H7 (cell line): ENCODE measurements at regions not wholly inside any gene's neighbourhood (a gene's known extent, or its start where the extent isn't known, plus 50 kb on each side); places are given as distances from the start of the nearest gene placed in this dataset.

Experiments used
- DNase-seq: peaks from one replicate; pipeline ENCODE4 v3.0.0; 2012
- H3K27me3 ChIP-seq: 2 replicates; pipeline ENCODE4 v1.6.0; 2011; ENCODE audit warnings: mild to moderate bottlenecking, low read length; ENCODE audit not compliant: control insufficient read depth, insufficient read depth
- H3K36me3 ChIP-seq: replicated peaks from 2 replicates; pipeline ENCODE4 v1.5.1; 2011; ENCODE audit warnings: low read length; ENCODE audit not compliant: control insufficient read depth, insufficient read depth
- H3K4me3 ChIP-seq: 2 replicates; pipeline ENCODE4 v1.5.1; 2011; ENCODE audit warnings: low read depth, mild to moderate bottlenecking, control low read depth, low read length, moderate library complexity; ENCODE audit not compliant: insufficient read depth

DNA sequence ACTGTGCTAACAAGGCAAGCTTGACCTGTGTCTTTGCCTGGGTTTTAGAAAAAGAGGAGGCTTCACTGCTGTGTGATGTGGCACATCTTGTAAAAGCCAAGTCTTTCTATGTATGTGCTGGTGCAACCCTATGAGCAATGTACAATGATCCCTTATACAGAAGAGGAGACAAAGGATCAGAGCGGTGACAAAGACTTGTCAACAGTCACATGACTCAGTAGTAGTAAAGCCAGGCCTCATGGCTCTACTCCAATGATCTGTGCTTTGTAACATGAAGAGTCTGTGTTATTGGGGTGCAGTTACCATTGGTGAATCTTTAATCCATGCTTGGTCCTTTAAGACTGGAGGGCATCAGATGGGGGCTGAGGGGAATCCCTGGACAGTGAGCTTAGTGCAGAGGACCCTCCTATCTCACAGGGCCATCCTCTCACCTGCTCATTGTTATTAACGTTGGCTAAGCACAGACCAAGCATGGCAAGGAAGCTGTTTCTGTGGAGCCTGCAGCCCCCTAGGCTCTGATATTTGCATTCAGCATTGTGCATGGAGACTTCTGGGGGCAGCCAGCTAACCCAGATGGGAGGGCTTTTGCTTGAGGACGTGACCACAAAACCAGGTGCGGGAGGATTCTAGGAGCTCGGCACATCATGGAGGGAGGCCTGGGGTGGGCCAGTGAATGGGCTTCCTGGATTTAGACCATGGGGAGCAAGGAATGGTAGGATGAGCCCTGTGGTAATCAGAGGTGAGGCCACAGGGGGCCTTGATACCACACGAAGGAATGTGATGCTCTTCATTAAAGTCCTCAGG, 308.8 kb upstream of the ZNF32 start:
- no peak for DNase-seq
- Histone ChIP-seq H3K4me3 (no peak overlapping the region), H3K36me3 (no peaks in the 10 kb centered on the region), H3K27me3 (no peaks in the 10 kb centered on the region)

DNA sequence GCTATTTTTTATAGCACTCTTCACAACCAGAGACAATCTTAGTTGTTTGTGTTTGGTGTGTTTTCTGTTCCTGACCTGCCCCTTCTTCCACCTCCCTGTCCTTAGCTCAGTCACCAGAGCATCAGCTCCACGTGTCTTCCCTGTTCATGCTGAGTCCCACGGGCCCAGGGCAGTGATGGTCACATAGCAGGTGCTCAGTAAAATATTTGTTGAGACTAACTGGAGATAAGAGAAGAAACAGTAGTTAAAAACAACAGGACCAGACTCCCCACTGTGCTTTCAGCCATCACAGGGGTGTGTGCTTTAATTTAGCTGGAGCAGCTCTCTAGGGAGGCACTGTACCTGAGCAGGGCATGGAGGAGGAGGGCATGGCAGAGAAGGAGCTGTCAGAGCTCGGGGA, 307.3 kb upstream of the ZNF32 start:
- H3K4me3 ChIP-seq = no peak overlapping the region
- H3K27me3 ChIP-seq = no peaks in the 10 kb centered on the region
- no peak for DNase-seq
- H3K36me3 ChIP-seq = no peaks in the 10 kb centered on the region

- no peak for DNase-seq
- no peaks in the 10 kb centered on the region for H3K27me3 ChIP-seq
- H3K36me3 ChIP-seq = no peaks in the 10 kb centered on the region
- no peak overlapping the region for H3K4me3 ChIP-seq
These were observed 306.4 kb upstream of the ZNF32 start for GRCh38 chr10:43955002-43955596.

- H3K4me3 ChIP-seq = no peak overlapping the region
- H3K36me3 ChIP-seq = no peaks in the 10 kb centered on the region
- no peak for DNase-seq
- no peaks in the 10 kb centered on the region for H3K27me3 ChIP-seq
These were observed 305.0 kb upstream of the ZNF32 start for GRCh38 chr10:43953672-43954071.

DNA sequence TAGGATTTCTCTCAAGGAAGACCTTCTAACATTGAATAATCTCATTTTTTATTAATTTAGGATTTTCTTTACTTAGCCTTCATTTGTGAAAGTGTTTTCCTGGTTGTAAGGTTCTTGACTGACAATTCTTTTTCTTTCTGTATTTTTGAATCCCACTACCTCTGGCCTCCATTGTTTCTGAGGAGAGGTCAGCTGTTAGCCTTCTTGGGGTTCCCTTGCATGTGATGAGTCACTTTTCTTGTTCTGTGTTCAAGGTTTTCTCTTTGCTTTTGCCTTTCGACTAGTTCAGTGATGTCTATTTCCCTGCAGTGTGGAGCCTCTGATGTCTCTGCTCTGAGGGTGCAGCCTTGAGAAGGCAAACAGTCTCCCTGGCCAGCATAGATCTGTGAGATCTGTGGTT, 304.1 kb upstream of the ZNF32 start:
- no peak for DNase-seq
- H3K36me3 ChIP-seq = no peaks in the 10 kb centered on the region
- H3K27me3 ChIP-seq = no peaks in the 10 kb centered on the region
- H3K4me3 ChIP-seq = no peak overlapping the region

DNA sequence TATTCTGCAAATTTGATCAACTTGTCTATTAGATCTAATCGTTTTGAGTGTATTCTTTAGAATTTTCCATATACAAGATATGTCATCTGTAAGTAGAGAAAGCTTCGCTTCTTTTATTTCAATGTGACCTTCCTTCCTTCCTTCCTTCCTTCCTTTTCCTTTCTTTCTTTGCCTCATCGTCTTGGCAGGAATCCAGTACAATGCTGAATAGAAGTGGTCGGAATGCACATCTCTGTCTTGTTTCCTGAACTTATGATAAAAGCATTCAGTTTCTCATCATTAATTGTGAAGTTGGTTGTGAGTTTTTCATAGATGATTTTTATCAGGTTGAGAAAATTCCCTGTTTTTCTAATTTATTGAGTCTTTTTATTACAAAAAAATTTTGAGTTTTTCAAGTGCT, 300.7 kb upstream of the ZNF32 start:
- Histone ChIP-seq H3K4me3 (no peak overlapping the region), H3K27me3 (no peaks in the 10 kb centered on the region), H3K36me3 (no peaks in the 10 kb centered on the region)
- DNase-seq = no peak

- Histone ChIP-seq H3K4me3 (no peak overlapping the region), H3K36me3 (no peaks in the 10 kb centered on the region), H3K27me3 (no peaks in the 10 kb centered on the region)
- no peak for DNase-seq
These were observed 297.8 kb upstream of the ZNF32 start for GRCh38 chr10:43946445-43946844.

DNA sequence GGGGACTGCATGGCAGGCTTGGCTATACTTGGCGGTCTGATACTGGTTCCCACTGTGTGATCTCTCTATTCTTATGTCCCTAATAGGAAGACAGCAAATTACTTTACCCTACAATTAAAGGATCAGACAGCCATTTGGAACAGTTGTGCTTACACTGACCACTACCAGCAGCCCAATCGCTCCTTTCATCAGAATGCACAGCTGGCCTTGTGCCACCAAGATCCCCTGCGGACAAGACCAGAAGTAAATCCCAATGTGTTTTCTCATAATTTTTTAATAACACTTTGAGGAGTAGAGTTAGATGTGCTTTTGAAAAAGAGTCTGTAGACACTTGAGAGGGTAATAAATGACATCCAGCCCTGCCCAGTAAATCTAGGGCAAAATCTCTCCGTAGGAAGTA, 297.2 kb upstream of the ZNF32 start:
- H3K27me3 ChIP-seq = no peaks in the 10 kb centered on the region
- no peak overlapping the region for H3K4me3 ChIP-seq
- no peaks in the 10 kb centered on the region for H3K36me3 ChIP-seq
- DNase-seq = no peak

- Histone ChIP-seq H3K27me3 (no peaks in the 10 kb centered on the region), H3K36me3 (no peaks in the 10 kb centered on the region), H3K4me3 (no peak overlapping the region)
- DNase-seq = no peak
These were observed 296.5 kb upstream of the ZNF32 start for GRCh38 chr10:43945094-43945730.

- H3K4me3 ChIP-seq = no peak overlapping the region
- H3K27me3 ChIP-seq = no peaks in the 10 kb centered on the region
- H3K36me3 ChIP-seq = no peaks in the 10 kb centered on the region
- DNase-seq = no peak
These were observed 295.9 kb upstream of the ZNF32 start for GRCh38 chr10:43944381-43945093.

- Histone ChIP-seq H3K4me3 (no peak overlapping the region), H3K36me3 (no peaks in the 10 kb centered on the region), H3K27me3 (no peaks in the 10 kb centered on the region)
- no peak for DNase-seq
These were observed 295.2 kb upstream of the ZNF32 start for GRCh38 chr10:43943818-43944360.

GRCh38 chr10:43943119-43943817, 294.6 kb upstream of the ZNF32 start:
- no peaks in the 10 kb centered on the region for H3K36me3 ChIP-seq
- no peaks in the 10 kb centered on the region for H3K27me3 ChIP-seq
- no peak for DNase-seq
- no peak overlapping the region for H3K4me3 ChIP-seq

DNA sequence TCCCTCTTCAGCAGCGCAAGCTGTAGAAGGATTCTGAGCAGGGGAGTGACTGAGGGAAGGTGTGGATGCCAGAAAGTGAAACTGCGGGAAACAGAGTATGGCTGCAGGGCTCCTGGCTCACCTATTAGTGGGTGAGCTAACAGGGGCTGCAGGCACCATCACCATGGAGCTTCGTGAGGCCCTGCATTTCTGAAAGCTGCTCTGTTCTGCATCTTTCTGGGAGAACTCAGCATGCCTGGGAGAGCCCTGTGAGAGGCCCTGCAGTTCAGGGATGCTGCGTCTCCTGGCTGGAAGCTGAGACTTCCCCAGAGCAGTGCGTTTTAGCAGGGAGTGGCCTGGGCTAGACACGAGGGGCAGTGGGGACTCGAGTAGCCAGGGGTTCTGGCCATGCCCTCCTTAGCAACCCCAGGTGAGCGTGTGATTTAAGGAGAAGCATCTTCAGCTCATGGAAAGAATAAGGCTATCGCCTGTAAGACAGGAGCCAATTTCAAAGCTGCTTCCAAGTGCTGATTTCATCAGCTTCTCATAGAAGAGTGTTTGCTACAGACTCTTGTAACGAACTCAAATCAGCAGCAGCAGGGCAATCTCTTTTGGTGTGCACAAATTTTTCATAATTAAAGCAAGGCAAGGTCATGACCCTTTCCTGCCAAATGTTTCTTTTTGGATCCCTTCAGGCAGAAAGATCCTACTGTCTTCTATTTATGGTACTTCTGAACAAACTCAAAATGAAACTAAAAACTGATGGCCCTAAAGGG, 293.6 kb upstream of the ZNF32 start:
- no peak for DNase-seq
- Histone ChIP-seq H3K4me3 (no peak overlapping the region), H3K36me3 (no peaks in the 10 kb centered on the region), H3K27me3 (no peaks in the 10 kb centered on the region)
